A673 (cell line): ENCODE measurements at regions not wholly inside any gene's neighbourhood (a gene's known extent, or its start where the extent isn't known, plus 50 kb on each side); places are given as distances from the start of the nearest gene placed in this dataset.

Source experiments
- BruUV-seq: library from RNA; stranded (reverse); fragments of 400-500 nt; replicated peaks from 2 replicates; lab custom pipeline; 2021; lab: Mats Ljungman, UMichigan
- CTCF ChIA-PET: fragments of 300-600 bp; sonication (Branson Sonifier 250); formaldehyde crosslinking; loops from one replicate; lab custom pipeline; 2022; ENCODE audit warnings: antibody characterized with exemption; lab: Charles Lee
- POLR2A ChIA-PET: fragments of 300-600 bp; sonication (Branson Sonifier 250); formaldehyde crosslinking; loops from one replicate; lab custom pipeline; 2022; ENCODE audit warnings: antibody characterized with exemption; ENCODE audit not compliant: low non-redundant PET; lab: Charles Lee
- DNase-seq: peaks from one replicate; pipeline ENCODE4 v3.0.0-alpha.2; 2015; ENCODE audit warnings: low spot score
- H3K27ac ChIP-seq: fragments of 200-600 bp; sonication (generic); 2 replicates; pipeline ENCODE4 v1.5.1; 2016; ENCODE audit warnings: mixed run types, low read depth, mild to moderate bottlenecking, mixed read lengths, antibody characterized with exemption, low read length; ENCODE audit not compliant: poor library complexity, severe bottlenecking
- H3K27me3 ChIP-seq: fragments of 200-600 bp; sonication (generic); replicated peaks from 2 replicates; pipeline ENCODE4 v1.6.1; 2017; ENCODE audit warnings: mixed run types, low read depth, mild to moderate bottlenecking, mixed read lengths, antibody characterized with exemption, low read length; ENCODE audit not compliant: insufficient read depth, poor library complexity
- H3K36me3 ChIP-seq: fragments of 200-600 bp; sonication (generic); 2 replicates; pipeline ENCODE4 v1.6.1; 2016; ENCODE audit warnings: mixed run types, mild to moderate bottlenecking, mixed read lengths, antibody characterized with exemption, low read length; ENCODE audit not compliant: insufficient read depth, poor library complexity, severe bottlenecking
- H3K4me1 ChIP-seq: fragments of 200-600 bp; sonication (generic); 2 replicates; pipeline ENCODE4 v1.6.1; 2017; ENCODE audit warnings: mixed run types, mild to moderate bottlenecking, mixed read lengths, antibody characterized with exemption, low read length; ENCODE audit not compliant: insufficient read depth, poor library complexity, severe bottlenecking
- H3K4me3 ChIP-seq: fragments of 200-600 bp; sonication (generic); 2 replicates; pipeline ENCODE4 v1.5.1; 2016; ENCODE audit warnings: low read depth, mixed run types, mild to moderate bottlenecking, mixed read lengths, low read length; ENCODE audit not compliant: poor library complexity, severe bottlenecking
- H3K9me3 ChIP-seq: fragments of 200-600 bp; sonication (generic); 2 replicates; pipeline ENCODE4 v1.6.1; 2016; ENCODE audit warnings: mixed run types, low read depth, mild to moderate bottlenecking, mixed read lengths, antibody characterized with exemption, low read length; ENCODE audit not compliant: poor library complexity, severe bottlenecking
- CTCF ChIP-seq: fragments of 300-800, 200-600 bp; sonication (generic); conservative IDR thresholded peaks from 2 replicates; pipeline ENCODE4 v1.5.1; 2017; ENCODE audit warnings: low read depth, mild to moderate bottlenecking, antibody characterized with exemption, low read length, moderate library complexity, mixed read lengths
- EZH2 ChIP-seq: fragments of 200-600 bp; sonication (generic); IDR thresholded peaks from 2 replicates; pipeline ENCODE4 v1.6.1; 2017; ENCODE audit warnings: borderline replicate concordance, low read depth, mild to moderate bottlenecking, mixed read lengths, antibody characterized with exemption, low read length; ENCODE audit not compliant: poor library complexity, severe bottlenecking
- intact Hi-C: fragments of 100-400 bp; cut with micrococcal nuclease; formaldehyde crosslinking; loops from one replicate; pipeline ENCODE4 v1.10.0; 2022; ENCODE audit not compliant: unreplicated experiment

DNA sequence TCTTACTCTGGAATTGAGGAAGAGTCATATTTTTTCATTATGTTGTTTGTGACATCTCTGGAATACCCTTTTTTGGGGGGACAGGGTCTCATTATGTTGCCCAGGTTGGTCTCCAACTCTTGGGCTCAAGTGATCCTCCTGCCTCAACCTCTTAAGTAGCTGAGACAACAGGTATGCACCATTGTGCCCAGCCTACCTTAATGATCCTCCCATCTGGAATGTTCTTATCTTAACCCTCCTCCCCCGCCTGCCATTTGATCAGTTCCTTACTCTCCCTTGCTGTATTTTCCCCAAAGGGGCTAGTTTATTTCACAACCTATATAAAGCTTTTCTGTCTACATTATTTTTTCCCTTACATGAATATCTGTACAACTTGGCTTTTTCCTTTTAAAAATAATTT lies 594.7 kb downstream of the METTL15 start:
- ChIA-PET POLR2A (no interaction called here), CTCF (no interaction called here)
- intact Hi-C loops = loop anchor here (5.0 kb wide), 1 partner anchor 314 kb away; no protein-coding TSS in a partner anchor
- no peaks in the 10 kb centered on the region for H3K9me3 ChIP-seq
- no peaks in the 10 kb centered on the region for H3K36me3 ChIP-seq
- H3K4me3 ChIP-seq = no peak overlapping the region
- no peaks in the 10 kb centered on the region for H3K27me3 ChIP-seq
- TF ChIP-seq CTCF (no peak), EZH2 (no peak)
- no peak for DNase-seq
- H3K27ac ChIP-seq = no peak overlapping the region
- TSS peak; percentile 62 for BruUV-seq
- H3K4me1 ChIP-seq = peaks cover 13% of the 10 kb centered on the region

DNA sequence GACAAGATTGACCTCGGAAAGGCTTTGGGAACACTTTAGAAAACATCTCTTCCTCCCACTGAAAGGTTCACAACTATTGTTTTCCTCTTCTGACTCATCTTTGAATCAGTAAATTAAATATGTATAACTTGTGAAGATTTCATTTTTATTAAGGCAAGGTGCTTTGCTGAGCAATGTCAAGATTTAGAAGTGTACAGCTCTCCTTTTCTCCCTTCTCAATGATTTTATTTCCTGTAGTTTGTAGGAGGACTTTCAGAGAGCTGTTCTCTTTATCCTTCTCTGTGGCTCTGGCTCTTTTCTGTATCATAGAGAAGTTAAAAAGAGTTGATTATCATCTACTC lies 594.2 kb downstream of the METTL15 start:
- no peaks in the 10 kb centered on the region for H3K9me3 ChIP-seq
- H3K36me3 ChIP-seq = no peaks in the 10 kb centered on the region
- peaks cover 13% of the 10 kb centered on the region for H3K4me1 ChIP-seq
- TF ChIP-seq EZH2 (no peak), CTCF (no peak)
- POLR2A ChIA-PET = no interaction called here
- intact Hi-C loops = loop anchor here (5.0 kb wide), 1 partner anchor 315 kb away; no protein-coding TSS in a partner anchor
- BruUV-seq = no TSS peak
- CTCF ChIA-PET = no interaction called here
- DNase-seq = no peak
- H3K27ac ChIP-seq = no peak overlapping the region
- H3K4me3 ChIP-seq = no peak overlapping the region
- H3K27me3 ChIP-seq = no peaks in the 10 kb centered on the region

GRCh38 chr11:28701760-28702449 lies 593.7 kb downstream of the METTL15 start:
- DNase-seq = peak; percentile 87
- no TSS peak for BruUV-seq
- Histone ChIP-seq H3K27ac (no peak overlapping the region), H3K27me3 (no peaks in the 10 kb centered on the region), H3K9me3 (no peaks in the 10 kb centered on the region), H3K36me3 (no peaks in the 10 kb centered on the region), H3K4me3 (no peak overlapping the region), H3K4me1 (peaks cover 13% of the 10 kb centered on the region)
- POLR2A ChIA-PET = no interaction called here
- CTCF ChIA-PET = no interaction called here
- intact Hi-C loops = loop anchor here (5.0 kb wide), 1 partner anchor 315 kb away; no protein-coding TSS in a partner anchor
- no peak for TF ChIP-seq EZH2
- no peak for TF ChIP-seq CTCF
